IMR-90 (cell line): ENCODE measurements at regions not wholly inside any gene's neighbourhood (a gene's known extent, or its start where the extent isn't known, plus 50 kb on each side); places are given as distances from the start of the nearest gene placed in this dataset.

ENCODE experiments used
- ATAC-seq: fragments of 200-7000 bp; cut with Tn5 transposase; 2 replicates; pipeline ENCODE4 v1.9.1; 2020; ENCODE audit warnings: low read depth, mild to moderate bottlenecking, moderate library complexity
- BruUV-seq: library from RNA; stranded (reverse); fragments of 400-500 nt; replicated peaks from 2 replicates; lab custom pipeline; 2021; lab: Mats Ljungman, UMichigan
- CTCF ChIA-PET: fragments of 300-600 bp; formaldehyde crosslinking; extraction: SDS; loops from one replicate; lab custom pipeline; 2021; ENCODE audit warnings: antibody characterized with exemption; lab: Yijun Ruan, JAX
- POLR2A ChIA-PET: fragments of 300-600 bp; sonication (Branson Sonifier 250); formaldehyde crosslinking; loops from one replicate; lab custom pipeline; 2022; ENCODE audit warnings: antibody characterized with exemption; ENCODE audit not compliant: unreplicated experiment; lab: Charles Lee
- DNase-seq: peaks from one replicate; pipeline ENCODE4 v3.0.0; 2013
- H2AFZ ChIP-seq: replicated peaks from 2 replicates; pipeline ENCODE3; 2013; ENCODE audit warnings: low read length, mild to moderate bottlenecking; ENCODE audit not compliant: poor library complexity
- H2AK5ac ChIP-seq: 2 replicates; pipeline ENCODE4 v1.6.1; 2013; ENCODE audit warnings: low read depth, low read length, inconsistent platforms
- H2AK9ac ChIP-seq: replicated peaks from 2 replicates; pipeline ENCODE3; 2013; ENCODE audit warnings: mild to moderate bottlenecking, low read depth, low read length, moderate library complexity; ENCODE audit not compliant: poor library complexity
- H2BK120ac ChIP-seq: 2 replicates; pipeline ENCODE4 v1.6.1; 2013; ENCODE audit warnings: low read depth, low read length, inconsistent platforms
- H2BK15ac ChIP-seq: 3 replicates; pipeline ENCODE4 v1.6.1; 2013; ENCODE audit warnings: low read depth, low read length, inconsistent platforms
- H2BK20ac ChIP-seq: 2 replicates; pipeline ENCODE4 v1.6.1; 2013; ENCODE audit warnings: low read depth, mild to moderate bottlenecking, inconsistent platforms, low read length, moderate library complexity
- H2BK5ac ChIP-seq: 2 replicates; pipeline ENCODE4 v1.6.1; 2013; ENCODE audit warnings: mild to moderate bottlenecking, low read depth, low read length, inconsistent platforms; ENCODE audit not compliant: poor library complexity, severe bottlenecking
- H3K14ac ChIP-seq: replicated peaks from 2 replicates; pipeline ENCODE4 v1.6.1; 2013; ENCODE audit warnings: low read depth, low read length, inconsistent platforms
- H3K18ac ChIP-seq: 2 replicates; pipeline ENCODE4 v1.6.1; 2013; ENCODE audit warnings: low read depth, low read length, control low read depth
- H3K23ac ChIP-seq: 2 replicates; pipeline ENCODE4 v1.6.1; 2013; ENCODE audit warnings: low read depth, low read length, inconsistent platforms
- H3K27ac ChIP-seq: 2 replicates; pipeline ENCODE4 v1.5.1; 2013; ENCODE audit warnings: mild to moderate bottlenecking, control low read depth, low read length; ENCODE audit not compliant: insufficient read depth
- H3K27me3 ChIP-seq: 2 replicates; pipeline ENCODE4 v1.6.1; 2013; ENCODE audit warnings: low read length; ENCODE audit not compliant: control insufficient read depth, insufficient read depth
- H3K36me3 ChIP-seq: 2 replicates; pipeline ENCODE4 v1.6.1; 2013; ENCODE audit warnings: low read length, mixed read lengths; ENCODE audit not compliant: control insufficient read depth, insufficient read depth
- H3K4ac ChIP-seq: 2 replicates; pipeline ENCODE4 v1.6.1; 2013; ENCODE audit warnings: low read depth, low read length, inconsistent platforms
- H3K4me1 ChIP-seq: 2 replicates; pipeline ENCODE4 v1.6.1; 2013; ENCODE audit warnings: low read length, mixed read lengths; ENCODE audit not compliant: control insufficient read depth, insufficient read depth
- H3K4me2 ChIP-seq: 2 replicates; pipeline ENCODE4 v1.6.1; 2013; ENCODE audit warnings: low read depth, mild to moderate bottlenecking, control low read depth, low read length, moderate library complexity
- H3K4me3 ChIP-seq: 2 replicates; pipeline ENCODE4 v1.5.1; 2013; ENCODE audit warnings: low read depth, mild to moderate bottlenecking, control low read depth, low read length, moderate library complexity; ENCODE audit not compliant: insufficient read depth
- H3K56ac ChIP-seq: 2 replicates; pipeline ENCODE4 v1.6.1; 2013; ENCODE audit warnings: low read length, inconsistent platforms; ENCODE audit not compliant: insufficient read depth; ENCODE audit errors: extremely low read depth
- H3K79me1 ChIP-seq, 2 experiments: 2 replicates each; pipeline ENCODE4 v1.6.1; 2013; ENCODE audit warnings: low read length in 2 of 2, inconsistent platforms in 1 of 2, low read depth in 1 of 2
- H3K9ac ChIP-seq: 2 replicates; pipeline ENCODE4 v1.6.1; 2013; ENCODE audit warnings: low read depth, low read length, control low read depth
- H3K9me1 ChIP-seq: 2 replicates; pipeline ENCODE4 v1.6.1; 2013; ENCODE audit warnings: low read length, inconsistent platforms; ENCODE audit not compliant: insufficient read depth
- H3K9me3 ChIP-seq: 2 replicates; pipeline ENCODE4 v1.6.1; 2013; ENCODE audit warnings: low read length; ENCODE audit not compliant: control insufficient read depth, insufficient read depth
- H4K20me1 ChIP-seq: 2 replicates; pipeline ENCODE4 v1.6.1; 2013; ENCODE audit warnings: low read length, inconsistent platforms; ENCODE audit not compliant: insufficient read depth
- H4K5ac ChIP-seq: 2 replicates; pipeline ENCODE4 v1.6.1; 2013; ENCODE audit warnings: mild to moderate bottlenecking, low read depth, low read length, control low read depth
- H4K8ac ChIP-seq, 2 experiments: 2 replicates each; pipeline ENCODE4 v1.6.1; 2013; ENCODE audit warnings: low read depth in 2 of 2, low read length in 2 of 2, control low read depth in 1 of 2, inconsistent platforms in 1 of 2
- H4K91ac ChIP-seq: 2 replicates; pipeline ENCODE4 v1.6.1; 2013; ENCODE audit warnings: low read depth, low read length, inconsistent platforms; ENCODE audit not compliant: insufficient read depth
- BHLHE40 ChIP-seq: fragments of 150-350 bp; IDR thresholded peaks from 2 replicates; pipeline ENCODE4 v1.6.1; 2016; ENCODE audit warnings: mild to moderate bottlenecking, low read depth, low read length
- CEBPB ChIP-seq: IDR thresholded peaks from 2 replicates; pipeline ENCODE4 v1.6.1; 2012; ENCODE audit warnings: low read depth, low read length, improper control_type of control experiment
- CHD1 ChIP-seq: IDR thresholded peaks from 2 replicates; pipeline ENCODE4 v1.6.1; 2012; ENCODE audit warnings: low read depth, low read length, improper control_type of control experiment
- CTCF ChIP-seq: conservative IDR thresholded peaks from 2 replicates; pipeline ENCODE4 v1.5.1; 2012; ENCODE audit warnings: mild to moderate bottlenecking, low read depth, low read length, improper control_type of control experiment
- ELK1 ChIP-seq: fragments of 150-350 bp; IDR thresholded peaks from 2 replicates; pipeline ENCODE4 v1.6.1; 2016; ENCODE audit warnings: low read depth, mild to moderate bottlenecking, low read length, moderate library complexity, borderline replicate concordance
- FOS ChIP-seq: fragments of 150-350 bp; IDR thresholded peaks from 2 replicates; pipeline ENCODE4 v1.6.1; 2016; ENCODE audit warnings: low read depth, low read length
- MAFK ChIP-seq: IDR thresholded peaks from 2 replicates; pipeline ENCODE4 v1.6.1; 2012; ENCODE audit warnings: low read depth, low read length, improper control_type of control experiment
- MAZ ChIP-seq: IDR thresholded peaks from 2 replicates; pipeline ENCODE4 v1.6.1; 2012; ENCODE audit warnings: low read depth, mild to moderate bottlenecking, low read length, improper control_type of control experiment, moderate library complexity, borderline replicate concordance
- MXI1 ChIP-seq: IDR thresholded peaks from 2 replicates; pipeline ENCODE4 v1.6.1; 2012; ENCODE audit warnings: low read depth, mild to moderate bottlenecking, low read length, moderate library complexity, borderline replicate concordance
- NFE2L2 ChIP-seq: fragments of 150-350 bp; IDR thresholded peaks from 2 replicates; pipeline ENCODE4 v1.6.1; 2016; ENCODE audit warnings: low read depth, mild to moderate bottlenecking, low read length
- POLR2A ChIP-seq: IDR thresholded peaks from 2 replicates; pipeline ENCODE4 v1.6.1; 2012; ENCODE audit warnings: mild to moderate bottlenecking, low read depth, low read length
- RAD21 ChIP-seq: IDR thresholded peaks from 2 replicates; pipeline ENCODE4 v1.6.1; 2012; ENCODE audit warnings: low read length, improper control_type of control experiment
- RCOR1 ChIP-seq: IDR thresholded peaks from 2 replicates; pipeline ENCODE4 v1.6.1; 2012; ENCODE audit warnings: mild to moderate bottlenecking, low read length, improper control_type of control experiment; ENCODE audit not compliant: insufficient replicate concordance
- RFX5 ChIP-seq: IDR thresholded peaks from 2 replicates; pipeline ENCODE4 v1.8.0; 2012; ENCODE audit warnings: low read depth, mild to moderate bottlenecking, low read length, moderate library complexity
- SMC3 ChIP-seq: fragments of 150-350 bp; IDR thresholded peaks from 2 replicates; pipeline ENCODE4 v1.6.1; 2016; ENCODE audit warnings: low read depth, mild to moderate bottlenecking, antibody characterized with exemption, low read length, moderate library complexity
- dilution Hi-C: fragments of 300-500 bp; cut with HindIII; formaldehyde crosslinking; loops from one replicate; pipeline ENCODE4 v1.14.3; 2018; ENCODE audit warnings: low sequenced_read_pairs; ENCODE audit not compliant: unreplicated experiment
- in situ Hi-C: fragments of 300-500 bp; cut with MboI; formaldehyde crosslinking; loops from 3 replicates; pipeline ENCODE4 v1.14.3; 2019; ENCODE audit warnings: low sequenced_read_pairs, inconsistent platforms, mixed read lengths
- intact Hi-C: fragments of 100-400 bp; cut with micrococcal nuclease; formaldehyde crosslinking; loops from 2 replicates; pipeline ENCODE4 v1.10.0; 2022
- TF ChIP-seq, protein P1 (sequence below): fragments of 150-350 bp; IDR thresholded peaks from 2 replicates; pipeline ENCODE4 v1.6.1; 2017; ENCODE audit warnings: mild to moderate bottlenecking, antibody characterized with exemption, low read length, low read depth

DNA sequence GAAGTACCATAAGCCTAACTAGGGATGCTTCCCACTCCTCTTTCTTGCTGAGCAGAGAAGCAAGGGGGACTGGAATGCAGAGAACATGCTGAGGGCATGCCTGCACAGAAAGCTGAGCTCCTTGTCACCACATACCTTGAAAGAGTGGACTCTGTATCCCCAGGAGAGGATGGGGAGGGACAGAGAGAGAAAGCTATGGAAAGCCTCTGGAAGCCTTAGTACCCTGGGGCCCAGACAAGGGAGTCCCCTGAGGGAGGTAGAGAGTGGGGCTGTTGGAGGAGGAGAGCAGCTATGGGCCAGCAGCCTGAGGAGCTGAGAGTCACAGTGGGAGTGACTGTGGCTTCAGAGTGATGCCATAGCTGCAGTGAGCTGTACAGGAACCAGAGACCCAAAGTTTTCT, 77.9 kb downstream of the RTL9 start:
- H3K56ac ChIP-seq = no peak overlapping the region
- no peaks in the 10 kb centered on the region for H3K79me1 ChIP-seq
- H4K20me1 ChIP-seq = no peaks in the 10 kb centered on the region
- dilution Hi-C loops (no loop called here), in situ Hi-C loops (no loop called here), intact Hi-C loops (no loop called here)
- H3K4me2 ChIP-seq = no peak overlapping the region
- H3K9ac ChIP-seq = no peak overlapping the region
- ChIA-PET CTCF (no interaction called here), POLR2A (no interaction called here)
- no peak overlapping the region for H2BK5ac ChIP-seq
- no peak overlapping the region for H3K4me3 ChIP-seq
- H3K36me3 ChIP-seq = no peaks in the 10 kb centered on the region
- H2AK5ac ChIP-seq = no peak overlapping the region
- H2BK20ac ChIP-seq = no peak overlapping the region
- no peak overlapping the region for H2AK9ac ChIP-seq
- TF ChIP-seq CTCF = no peak
- no peak for TF ChIP-seq RFX5
- no peak for TF ChIP-seq MAZ
- no peak for TF ChIP-seq BHLHE40
- TF ChIP-seq ELK1 = no peak
- TF ChIP-seq POLR2A = no peak
- no peak for TF ChIP-seq SMC3
- TF ChIP-seq FOS = no peak
- no peak for TF ChIP-seq RCOR1
- TF ChIP-seq MXI1 = no peak
- TF ChIP-seq CEBPB = no peak
- TF ChIP-seq CHD1 = no peak
- TF ChIP-seq, protein P1, sequence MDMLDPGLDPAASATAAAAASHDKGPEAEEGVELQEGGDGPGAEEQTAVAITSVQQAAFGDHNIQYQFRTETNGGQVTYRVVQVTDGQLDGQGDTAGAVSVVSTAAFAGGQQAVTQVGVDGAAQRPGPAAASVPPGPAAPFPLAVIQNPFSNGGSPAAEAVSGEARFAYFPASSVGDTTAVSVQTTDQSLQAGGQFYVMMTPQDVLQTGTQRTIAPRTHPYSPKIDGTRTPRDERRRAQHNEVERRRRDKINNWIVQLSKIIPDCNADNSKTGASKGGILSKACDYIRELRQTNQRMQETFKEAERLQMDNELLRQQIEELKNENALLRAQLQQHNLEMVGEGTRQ = no peak
- TF ChIP-seq MAFK = no peak
- TF ChIP-seq NFE2L2 = no peak
- no peak for TF ChIP-seq RAD21
- no TSS peak for BruUV-seq
- H3K14ac ChIP-seq = no peak overlapping the region
- H2AFZ ChIP-seq = no peak overlapping the region
- H3K9me1 ChIP-seq = no peaks in the 10 kb centered on the region
- no peaks in the 10 kb centered on the region; the same call in 1 of the 2 replicates for H3K4me1 ChIP-seq
- H4K91ac ChIP-seq = no peak overlapping the region
- no peak overlapping the region for H4K5ac ChIP-seq
- no peak overlapping the region for H3K18ac ChIP-seq
- H3K9me3 ChIP-seq = no peaks in the 10 kb centered on the region
- no peak overlapping the region for H2BK120ac ChIP-seq
- no peak overlapping the region for H2BK15ac ChIP-seq
- no peak for DNase-seq
- H4K8ac ChIP-seq = no peak overlapping the region
- no peak overlapping the region for H3K23ac ChIP-seq
- ATAC-seq = peak; percentile 49
- H3K27me3 ChIP-seq = peaks cover 63% of the 10 kb centered on the region
- no peak overlapping the region for H3K4ac ChIP-seq
- H3K27ac ChIP-seq = no peak overlapping the region
